GM19452 (cell line): ENCODE measurements at regions not wholly inside any gene's neighbourhood (a gene's known extent, or its start where the extent isn't known, plus 50 kb on each side); places are given as distances from the start of the nearest gene placed in this dataset.
A peak's percentile ranks its signal among the peaks of the same experiment; 100 is the strongest.
"Not testable (repeated sequence)": the region's sequence is repeated elsewhere in the genome, so short reads cannot be mapped to it uniquely, and the experiment has no call there.

Experiments
- ATAC-seq: cut with Tn5 transposase; IDR thresholded peaks from one replicate; pipeline ENCODE4 v1.9.1; 2021; ENCODE audit not compliant: unreplicated experiment

- ATAC-seq = no peak
These were observed 247.7 kb downstream of the PDCD6IP start for GRCh38 chr3:34046154-34046553.

GRCh38 chr3:34053626-34054025 lies 255.2 kb downstream of the PDCD6IP start:
- ATAC-seq = no peak

DNA sequence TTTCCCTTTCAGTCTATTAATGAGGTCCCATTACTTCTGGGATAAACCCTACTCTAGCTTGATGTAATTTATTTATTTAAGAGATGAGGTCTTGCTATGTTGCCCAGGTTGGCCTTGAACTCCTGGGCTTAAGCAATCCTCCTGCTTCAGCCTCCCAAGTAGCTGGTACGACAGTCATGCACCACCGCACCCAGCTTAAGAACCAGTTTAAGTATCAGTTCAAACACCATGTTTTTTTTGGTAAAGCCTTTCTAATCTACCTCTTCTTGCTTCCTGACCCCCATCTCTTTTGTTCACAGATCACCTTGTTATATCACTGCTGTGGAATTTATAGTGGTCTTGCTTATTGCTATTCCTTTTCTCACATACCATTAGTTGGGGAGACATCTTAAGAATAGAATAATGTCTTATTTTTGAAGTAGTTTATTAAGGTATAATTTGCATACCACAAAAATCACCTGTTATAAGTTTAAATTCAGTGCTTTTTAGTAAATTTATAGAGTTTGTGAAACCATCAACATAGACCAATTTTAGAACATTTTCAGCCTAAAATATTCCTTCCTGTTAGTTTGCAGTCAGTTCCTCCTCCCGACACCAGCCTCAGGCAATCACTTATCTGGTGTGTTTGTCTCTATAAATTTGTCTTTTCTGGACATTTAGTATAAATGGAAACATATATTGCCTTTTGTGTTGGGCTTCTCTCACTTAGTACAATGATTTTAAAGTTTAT lies 257.9 kb downstream of the PDCD6IP start:
- peak; percentile 21 for ATAC-seq

- peak; percentile 92 for ATAC-seq
These were observed 258.5 kb downstream of the PDCD6IP start for GRCh38 chr3:34056951-34057390.

DNA sequence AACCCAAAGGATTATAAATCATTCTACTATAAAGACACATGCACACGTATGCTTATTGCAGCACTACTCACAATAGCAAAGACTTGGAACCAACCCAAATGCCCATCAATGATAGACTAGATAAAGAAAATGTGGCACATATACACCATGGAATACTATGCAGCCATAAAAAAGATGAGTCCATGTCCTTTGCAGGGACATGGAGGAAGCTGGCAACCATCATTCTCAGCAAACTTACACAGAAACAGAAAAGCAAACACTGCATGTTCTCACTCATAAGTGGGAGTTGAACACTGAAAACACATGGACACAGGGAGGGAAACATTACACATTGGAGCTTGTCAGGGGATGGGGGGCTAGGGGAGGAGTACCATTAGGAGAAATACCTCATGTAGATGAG lies 262.6 kb downstream of the PDCD6IP start:
- not testable (repeated sequence) for ATAC-seq

DNA sequence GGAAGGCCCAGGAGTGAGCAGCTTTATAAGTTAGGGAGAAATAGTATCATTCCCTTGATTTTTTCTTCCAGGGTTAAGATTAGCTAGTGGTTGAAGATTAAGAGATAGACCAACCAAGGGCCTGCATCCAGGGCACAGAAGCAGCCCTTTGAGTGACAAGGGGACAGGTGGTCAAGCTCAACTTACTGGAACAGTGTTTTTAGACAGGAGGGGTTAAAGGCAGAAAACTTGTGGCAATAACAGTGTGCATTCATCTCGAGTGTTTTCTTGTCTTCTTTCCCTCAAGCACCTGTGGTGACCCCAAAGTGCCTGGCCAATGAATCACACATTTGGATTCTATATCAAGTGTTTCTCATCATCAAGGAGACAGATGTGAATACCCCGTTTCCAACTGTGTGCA lies 267.5 kb downstream of the PDCD6IP start:
- ATAC-seq = no peak

DNA sequence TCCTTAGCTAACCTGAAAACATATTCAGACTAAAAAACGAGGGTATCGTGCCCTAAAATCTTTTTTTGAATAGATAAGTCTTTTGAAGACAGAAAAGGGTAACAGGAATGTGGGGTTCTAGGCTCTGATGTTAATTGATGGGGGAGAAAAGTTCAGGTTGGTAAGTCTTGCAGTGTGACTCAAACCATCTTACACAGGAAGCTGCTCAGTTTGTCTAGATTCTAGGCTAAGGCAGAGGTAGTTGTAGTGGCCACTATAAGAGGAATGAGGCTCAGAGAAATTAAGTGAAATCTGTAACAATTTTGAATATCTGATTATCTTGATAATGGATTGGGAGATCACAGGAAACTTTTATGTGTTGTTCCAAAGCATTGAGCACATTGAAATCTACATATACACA lies 267.9 kb downstream of the PDCD6IP start:
- no peak for ATAC-seq

GRCh38 chr3:34066999-34067398 lies 268.6 kb downstream of the PDCD6IP start:
- no peak for ATAC-seq

DNA sequence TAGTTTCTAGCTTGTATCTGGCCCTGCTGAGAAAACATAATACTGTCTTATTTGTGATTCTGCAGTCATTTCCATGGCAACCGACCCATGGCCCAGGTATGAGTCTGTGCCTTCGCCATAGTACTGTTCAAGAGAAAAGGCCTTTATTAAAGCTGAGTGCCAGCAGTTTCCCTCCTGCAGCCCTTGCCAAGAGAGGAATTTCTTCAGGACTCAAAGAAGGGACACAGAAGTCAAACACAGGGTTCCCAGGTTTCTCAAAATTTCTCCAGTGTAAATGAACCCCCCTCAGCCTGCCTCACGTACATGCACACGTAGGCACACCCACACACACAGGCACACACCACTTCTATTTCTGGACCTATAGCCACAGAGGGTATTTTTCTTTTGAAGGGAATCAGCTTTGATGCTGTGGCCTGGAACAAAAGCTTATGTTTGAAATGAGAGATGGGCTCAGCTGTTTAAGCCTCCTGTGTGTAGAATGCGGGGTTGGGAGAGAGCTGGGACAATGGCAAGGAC lies 269.2 kb downstream of the PDCD6IP start:
- no peak for ATAC-seq

DNA sequence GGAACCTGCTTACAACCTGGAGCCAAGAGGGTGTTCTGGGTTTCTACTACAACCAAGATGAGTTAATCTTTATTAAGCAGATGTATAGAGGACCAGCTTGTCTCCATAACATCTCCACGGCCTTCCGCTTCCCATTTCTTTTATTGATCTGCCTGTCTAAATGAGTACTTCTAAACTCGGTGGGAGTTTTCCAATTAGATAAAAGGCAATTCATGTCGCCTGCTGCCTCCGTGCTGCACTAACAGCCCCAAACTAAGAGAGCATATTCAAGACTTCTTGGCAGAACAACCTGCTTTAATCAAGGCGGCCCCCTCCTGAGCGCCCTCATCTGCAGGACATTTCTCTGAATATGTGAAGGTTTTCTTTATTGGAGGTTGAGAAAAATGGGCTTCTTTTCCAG lies 270.1 kb downstream of the PDCD6IP start:
- ATAC-seq = no peak

DNA sequence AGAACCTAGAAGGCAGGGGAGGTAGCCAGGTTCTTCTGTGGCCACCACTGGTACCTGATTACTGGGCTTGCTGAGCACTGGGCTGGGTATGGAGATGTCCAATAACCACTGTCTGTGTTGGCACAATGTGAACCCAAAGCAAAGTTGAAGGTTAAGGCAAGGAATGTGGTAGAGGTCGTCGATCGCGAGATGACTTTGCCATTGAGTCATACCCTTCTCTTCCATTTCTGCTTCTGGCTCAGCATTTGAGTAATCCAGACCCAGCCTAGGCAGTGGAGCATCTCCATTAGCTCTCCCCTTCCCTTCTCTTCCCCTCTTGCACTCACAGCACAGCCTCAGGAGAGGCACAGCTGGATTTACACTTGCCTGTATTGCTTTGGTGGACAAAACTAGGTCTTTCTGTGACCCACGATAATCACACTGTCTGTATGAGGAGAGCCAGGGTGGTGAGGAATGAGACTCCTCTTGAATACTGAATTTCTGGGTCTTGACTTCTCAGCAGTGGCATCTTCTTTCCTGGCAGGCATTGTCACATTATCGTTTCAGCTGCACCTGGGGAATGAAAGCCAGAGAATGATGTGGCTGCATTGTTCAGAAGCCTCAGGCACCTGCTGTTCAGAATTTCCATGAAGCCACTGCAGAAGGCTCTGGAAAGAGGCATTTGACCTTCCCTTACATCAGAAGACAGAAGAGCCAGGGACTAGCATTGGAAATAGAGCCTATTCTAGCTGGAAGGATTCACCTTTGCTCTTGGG lies 272.6 kb downstream of the PDCD6IP start:
- no peak for ATAC-seq

DNA sequence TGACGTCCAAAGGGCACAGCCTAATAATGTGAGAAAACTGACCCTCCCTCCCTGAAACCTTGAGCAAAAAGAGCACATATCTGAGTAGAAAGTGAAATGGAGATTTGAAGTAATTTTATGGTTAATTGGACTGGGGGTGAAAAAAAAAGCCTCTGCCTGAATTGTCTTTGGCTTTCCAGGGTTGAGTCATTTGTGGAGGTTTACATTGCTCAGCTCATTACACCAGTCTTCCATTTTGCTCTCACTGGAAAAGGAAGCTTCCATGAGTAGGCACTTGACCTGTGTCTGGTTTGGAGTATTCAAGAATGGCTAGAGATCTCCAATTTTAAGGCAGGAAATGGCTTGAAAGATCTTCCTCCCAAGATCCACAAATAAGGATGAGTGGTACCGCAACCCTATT lies 273.9 kb downstream of the PDCD6IP start:
- no peak for ATAC-seq

GRCh38 chr3:34073111-34073510 lies 274.7 kb downstream of the PDCD6IP start:
- no peak for ATAC-seq

GRCh38 chr3:34073961-34074360 lies 275.5 kb downstream of the PDCD6IP start:
- no peak for ATAC-seq

DNA sequence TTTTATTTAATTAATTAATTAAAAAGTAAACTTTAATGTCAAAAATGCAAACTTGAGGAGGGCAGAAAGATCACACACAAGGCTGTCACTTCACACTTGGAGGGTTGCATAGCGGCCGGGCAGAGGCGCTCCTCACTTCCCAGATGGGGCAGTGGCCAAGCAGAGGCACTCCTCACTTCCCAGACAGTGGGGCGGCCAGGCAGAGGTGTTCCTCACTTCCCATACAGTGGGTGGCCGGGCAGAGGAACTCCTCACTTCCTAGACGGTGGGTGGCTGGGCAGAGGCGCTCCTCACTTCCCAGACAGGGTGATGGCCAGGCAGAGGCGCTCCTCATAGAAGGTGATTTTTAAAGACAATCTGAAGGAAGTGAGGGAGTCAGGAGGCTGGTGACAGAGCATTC lies 277.5 kb downstream of the PDCD6IP start:
- ATAC-seq = no peak

- no peak for ATAC-seq
These were observed 279.2 kb downstream of the PDCD6IP start for GRCh38 chr3:34077417-34078195.

DNA sequence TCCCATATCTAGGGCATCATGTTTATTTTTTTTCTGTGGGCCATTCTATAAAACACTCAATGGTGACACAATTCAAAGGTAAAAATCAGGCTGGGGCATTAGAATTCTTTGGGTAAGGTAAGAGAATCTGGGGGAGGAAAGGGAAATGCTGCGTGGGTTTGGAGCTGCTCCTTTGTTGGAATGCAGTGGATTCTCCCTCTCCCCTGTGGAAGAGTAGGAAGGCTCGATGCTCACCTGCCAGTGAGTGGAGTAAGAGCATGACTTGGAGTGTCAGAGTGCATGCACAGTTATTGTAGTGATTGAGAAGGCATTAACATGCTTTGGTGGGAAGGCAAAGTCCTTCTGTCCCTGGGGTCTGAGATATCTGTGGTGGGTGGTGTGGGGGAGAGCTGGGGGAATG lies 280.0 kb downstream of the PDCD6IP start:
- ATAC-seq = no peak

GRCh38 chr3:34079849-34080248 lies 281.4 kb downstream of the PDCD6IP start:
- not testable (repeated sequence) for ATAC-seq

DNA sequence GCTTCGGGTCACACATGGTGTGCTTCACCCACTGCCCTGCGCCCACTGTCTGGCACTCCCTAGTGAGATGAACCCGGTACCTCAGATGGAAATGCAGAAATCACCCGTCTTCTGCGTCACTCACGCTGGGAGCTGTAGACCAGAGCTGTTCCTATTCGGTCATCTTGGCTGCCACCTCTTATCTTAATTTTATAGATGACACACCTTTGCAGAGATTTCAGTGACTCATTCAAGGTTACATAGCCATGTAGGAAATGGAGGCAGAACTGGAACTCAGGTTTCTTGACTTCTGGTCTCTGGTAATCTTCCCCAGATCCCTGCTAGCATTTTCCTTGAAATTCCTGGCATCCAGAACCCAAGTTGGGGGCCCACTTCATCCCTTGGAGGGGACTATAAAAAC lies 291.9 kb downstream of the PDCD6IP start:
- not testable (repeated sequence) for ATAC-seq

DNA sequence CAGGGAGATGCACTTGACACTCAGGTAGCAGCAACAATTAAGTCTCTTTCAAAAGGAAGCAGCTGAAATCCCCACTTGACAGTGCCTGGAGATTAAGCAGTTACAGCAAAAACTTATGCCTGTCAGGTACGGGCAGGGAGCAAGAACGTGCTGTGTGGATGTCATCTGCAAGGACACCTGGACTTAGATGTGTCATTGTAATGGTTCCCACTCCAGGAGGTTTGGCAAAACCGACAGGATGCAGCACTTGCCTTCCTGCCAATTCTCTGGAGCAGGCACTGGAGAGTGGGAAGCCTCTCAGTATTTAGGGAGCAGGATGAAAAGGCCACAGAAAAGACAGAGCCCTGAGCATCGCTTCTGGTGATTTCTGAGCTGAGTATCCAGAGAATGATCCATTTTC lies 292.4 kb downstream of the PDCD6IP start:
- ATAC-seq = no peak

DNA sequence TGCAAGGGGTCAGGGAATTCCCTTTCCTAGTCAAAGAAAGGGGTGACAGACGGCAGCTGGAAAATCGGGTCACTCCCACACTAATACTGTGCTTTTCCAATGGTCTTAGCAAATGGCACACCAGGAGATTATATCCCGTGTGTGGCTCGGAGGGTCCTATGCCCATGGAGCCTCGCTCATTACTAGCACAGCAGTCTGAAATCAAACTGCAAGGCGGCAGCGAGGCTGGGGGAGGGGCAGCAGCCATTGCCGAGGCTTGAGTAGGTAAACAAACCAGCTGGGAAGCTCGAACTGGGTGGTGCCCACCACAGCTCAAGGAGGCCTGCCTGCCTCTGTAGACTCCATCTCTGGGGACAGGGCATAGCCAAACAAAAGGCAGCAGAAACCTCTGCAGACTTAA lies 295.9 kb downstream of the PDCD6IP start:
- not testable (repeated sequence) for ATAC-seq
